ENCODE measurements at regions not wholly inside any gene's neighbourhood (a gene's known extent, or its start where the extent isn't known, plus 50 kb on each side); places are given as distances from the start of the nearest gene placed in this dataset.

DNA sequence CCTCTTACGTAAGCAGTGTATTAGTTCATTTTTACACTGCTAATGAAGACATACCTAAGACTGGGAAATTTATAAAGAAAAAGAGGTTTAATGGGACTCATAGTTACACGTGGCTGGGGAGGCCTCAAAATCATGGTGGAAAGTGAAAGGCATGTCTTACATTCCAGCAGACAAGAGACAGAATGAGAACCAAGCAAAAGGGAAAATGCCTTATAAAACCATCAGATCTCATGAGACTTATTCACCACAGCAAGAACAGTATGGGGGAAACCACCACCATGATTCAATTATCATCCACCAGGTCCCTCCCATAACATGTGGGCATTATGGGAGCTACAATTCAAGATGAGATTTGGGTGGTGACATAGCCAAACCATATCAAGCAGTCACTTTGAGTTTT is 126.3 kb upstream of the CXCL12 start:
- TF ChIP-seq, protein P1, sequence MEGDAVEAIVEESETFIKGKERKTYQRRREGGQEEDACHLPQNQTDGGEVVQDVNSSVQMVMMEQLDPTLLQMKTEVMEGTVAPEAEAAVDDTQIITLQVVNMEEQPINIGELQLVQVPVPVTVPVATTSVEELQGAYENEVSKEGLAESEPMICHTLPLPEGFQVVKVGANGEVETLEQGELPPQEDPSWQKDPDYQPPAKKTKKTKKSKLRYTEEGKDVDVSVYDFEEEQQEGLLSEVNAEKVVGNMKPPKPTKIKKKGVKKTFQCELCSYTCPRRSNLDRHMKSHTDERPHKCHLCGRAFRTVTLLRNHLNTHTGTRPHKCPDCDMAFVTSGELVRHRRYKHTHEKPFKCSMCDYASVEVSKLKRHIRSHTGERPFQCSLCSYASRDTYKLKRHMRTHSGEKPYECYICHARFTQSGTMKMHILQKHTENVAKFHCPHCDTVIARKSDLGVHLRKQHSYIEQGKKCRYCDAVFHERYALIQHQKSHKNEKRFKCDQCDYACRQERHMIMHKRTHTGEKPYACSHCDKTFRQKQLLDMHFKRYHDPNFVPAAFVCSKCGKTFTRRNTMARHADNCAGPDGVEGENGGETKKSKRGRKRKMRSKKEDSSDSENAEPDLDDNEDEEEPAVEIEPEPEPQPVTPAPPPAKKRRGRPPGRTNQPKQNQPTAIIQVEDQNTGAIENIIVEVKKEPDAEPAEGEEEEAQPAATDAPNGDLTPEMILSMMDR (IDR thresholded peaks at IDR 0.05): no peak
- no peak for TF ChIP-seq POLR2A (IDR thresholded peaks at IDR 0.05)
